Suprapubic skin (tissue), 4 donors: ENCODE measurements at regions not wholly inside any gene's neighbourhood (a gene's known extent, or its start where the extent isn't known, plus 50 kb on each side); places are given as distances from the start of the nearest gene placed in this dataset.

ENCODE experiments used
- DNase-seq, 2 donors: peaks; one replicate each; pipeline ENCODE4 v3.0.0-alpha.2; 2019; ENCODE audit warnings: low spot score in 2 of 2
- H3K27ac ChIP-seq: fragments of 200-600 bp; sonication (generic); one replicate; pipeline ENCODE4 v1.5.1; 2019
- H3K27me3 ChIP-seq: fragments of 200-600 bp; sonication (generic); one replicate; pipeline ENCODE4 v1.5.1; 2019
- H3K36me3 ChIP-seq: fragments of 200-600 bp; sonication (generic); one replicate; pipeline ENCODE4 v1.5.1; 2019
- H3K4me1 ChIP-seq: fragments of 200-600 bp; sonication (generic); one replicate; pipeline ENCODE4 v1.5.1; 2019
- H3K4me3 ChIP-seq: fragments of 200-600 bp; sonication (generic); one replicate; pipeline ENCODE4 v1.5.1; 2019; ENCODE audit warnings: mild to moderate bottlenecking
- H3K9me3 ChIP-seq: fragments of 200-600 bp; sonication (generic); one replicate; pipeline ENCODE4 v1.5.1; 2019
- EP300 ChIP-seq: sonication (generic); formaldehyde crosslinking; IDR thresholded peaks from one replicate; pipeline ENCODE4 v1.6.1; 2017; ENCODE audit warnings: antibody characterized with exemption
- POLR2A ChIP-seq, 2 donors: fragments of 450-650 bp; IDR thresholded peaks; one replicate each; pipeline ENCODE4 v1.6.1; 2017; ENCODE audit warnings: antibody characterized with exemption in 2 of 2, mild to moderate bottlenecking in 2 of 2, moderate library complexity in 2 of 2
- POLR2AphosphoS5 ChIP-seq, 3 donors: sonication (generic); formaldehyde crosslinking; IDR thresholded peaks; one replicate each; pipeline ENCODE4 v1.6.1; 2017; ENCODE audit warnings: antibody characterized with exemption in 3 of 3
- WGBS: methylation state at CpG from one replicate; pipeline ENCODE4 v1.1.5; 2018; 5-methylcytosine and 5-hydroxymethylcytosine counted together
- TF ChIP-seq, protein P1 (sequence below), 2 donors: fragments of 200-600 bp in 1 of 2; fragments of 450-650 bp in 1 of 2; sonication (generic) in 1 of 2; IDR thresholded peaks; one replicate each; pipeline ENCODE4 v1.5.1; 2016 to 2019; ENCODE audit warnings: antibody characterized with exemption in 2 of 2, mild to moderate bottlenecking in 1 of 2, moderate library complexity in 1 of 2

DNA sequence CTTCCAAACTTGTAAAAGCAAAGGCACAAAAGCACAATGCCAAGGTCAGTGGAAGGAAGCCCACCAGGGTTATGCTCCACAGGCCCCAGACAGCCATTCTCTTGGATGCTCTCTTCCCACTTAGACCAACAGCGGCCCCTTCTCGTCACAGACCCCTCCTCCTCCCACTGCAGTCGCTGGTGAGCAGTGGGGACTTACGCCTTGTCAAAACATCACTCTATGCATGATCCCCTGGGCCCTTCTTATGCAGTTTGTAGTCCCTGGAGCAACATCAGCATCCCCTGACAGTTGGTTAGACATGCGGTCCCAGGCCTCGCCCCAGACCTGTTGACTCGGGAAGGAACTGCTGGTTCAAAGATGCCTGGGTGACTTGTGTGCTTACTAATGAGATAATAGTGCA, 376.0 kb upstream of the KLHL29 start:
- WGBS, result 93% methylated on average over 7 of the region's 7 CpGs
- Histone ChIP-seq H3K27ac (no peak overlapping the region), H3K36me3 (no peaks in the 10 kb centered on the region), H3K9me3 (no peaks in the 10 kb centered on the region), H3K27me3 (no peaks in the 10 kb centered on the region), H3K4me3 (no peak overlapping the region), H3K4me1 (no peaks in the 10 kb centered on the region)
- DNase-seq, result no peak
- TF ChIP-seq, protein P1, sequence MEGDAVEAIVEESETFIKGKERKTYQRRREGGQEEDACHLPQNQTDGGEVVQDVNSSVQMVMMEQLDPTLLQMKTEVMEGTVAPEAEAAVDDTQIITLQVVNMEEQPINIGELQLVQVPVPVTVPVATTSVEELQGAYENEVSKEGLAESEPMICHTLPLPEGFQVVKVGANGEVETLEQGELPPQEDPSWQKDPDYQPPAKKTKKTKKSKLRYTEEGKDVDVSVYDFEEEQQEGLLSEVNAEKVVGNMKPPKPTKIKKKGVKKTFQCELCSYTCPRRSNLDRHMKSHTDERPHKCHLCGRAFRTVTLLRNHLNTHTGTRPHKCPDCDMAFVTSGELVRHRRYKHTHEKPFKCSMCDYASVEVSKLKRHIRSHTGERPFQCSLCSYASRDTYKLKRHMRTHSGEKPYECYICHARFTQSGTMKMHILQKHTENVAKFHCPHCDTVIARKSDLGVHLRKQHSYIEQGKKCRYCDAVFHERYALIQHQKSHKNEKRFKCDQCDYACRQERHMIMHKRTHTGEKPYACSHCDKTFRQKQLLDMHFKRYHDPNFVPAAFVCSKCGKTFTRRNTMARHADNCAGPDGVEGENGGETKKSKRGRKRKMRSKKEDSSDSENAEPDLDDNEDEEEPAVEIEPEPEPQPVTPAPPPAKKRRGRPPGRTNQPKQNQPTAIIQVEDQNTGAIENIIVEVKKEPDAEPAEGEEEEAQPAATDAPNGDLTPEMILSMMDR (IDR thresholded peaks at IDR 0.05), result no peak
- TF ChIP-seq POLR2AphosphoS5 (IDR thresholded peaks at IDR 0.05) (no peak), POLR2A (IDR thresholded peaks at IDR 0.05) (no peak), EP300 (no peak)

DNA sequence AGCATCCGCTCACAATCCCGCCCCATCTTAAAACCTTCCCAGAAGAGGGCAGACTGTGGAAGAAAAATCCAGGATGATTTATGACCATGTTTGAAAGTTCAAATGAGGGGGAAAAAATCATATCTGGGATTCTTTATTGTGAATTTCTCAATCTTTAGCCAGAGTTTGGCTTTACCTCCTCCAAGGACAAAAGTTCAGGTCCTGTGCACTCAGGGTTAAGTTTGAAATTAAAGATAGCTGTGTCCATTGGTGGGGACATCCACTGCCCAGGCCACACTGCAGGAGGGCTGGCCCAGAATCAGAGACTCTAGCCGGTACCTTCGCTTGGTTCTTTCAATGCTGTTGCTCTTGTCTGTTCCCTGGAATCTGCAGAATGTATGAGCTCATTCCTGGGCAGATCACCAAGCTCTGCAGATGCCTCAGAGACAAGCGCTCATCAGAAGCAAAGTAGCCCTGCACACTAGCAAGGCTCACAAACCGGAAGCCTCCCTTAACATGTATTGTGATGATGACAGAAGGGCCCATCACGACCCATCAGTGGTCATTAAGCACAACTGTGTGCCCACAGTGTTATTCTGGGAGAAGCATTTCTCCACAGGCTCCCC, 375.3 kb upstream of the KLHL29 start:
- H3K4me3 ChIP-seq, result no peak overlapping the region
- no peak overlapping the region for H3K27ac ChIP-seq
- 60% methylated on average over 6 of the region's 7 CpGs for WGBS
- H3K36me3 ChIP-seq, result no peaks in the 10 kb centered on the region
- DNase-seq, result no peak
- no peaks in the 10 kb centered on the region for H3K27me3 ChIP-seq
- no peaks in the 10 kb centered on the region for H3K4me1 ChIP-seq
- no peak for TF ChIP-seq EP300
- no peak for TF ChIP-seq POLR2AphosphoS5 (IDR thresholded peaks at IDR 0.05)
- no peak for TF ChIP-seq POLR2A (IDR thresholded peaks at IDR 0.05)
- TF ChIP-seq, protein P1 (IDR thresholded peaks at IDR 0.05), result no peak
- no peaks in the 10 kb centered on the region for H3K9me3 ChIP-seq

DNA sequence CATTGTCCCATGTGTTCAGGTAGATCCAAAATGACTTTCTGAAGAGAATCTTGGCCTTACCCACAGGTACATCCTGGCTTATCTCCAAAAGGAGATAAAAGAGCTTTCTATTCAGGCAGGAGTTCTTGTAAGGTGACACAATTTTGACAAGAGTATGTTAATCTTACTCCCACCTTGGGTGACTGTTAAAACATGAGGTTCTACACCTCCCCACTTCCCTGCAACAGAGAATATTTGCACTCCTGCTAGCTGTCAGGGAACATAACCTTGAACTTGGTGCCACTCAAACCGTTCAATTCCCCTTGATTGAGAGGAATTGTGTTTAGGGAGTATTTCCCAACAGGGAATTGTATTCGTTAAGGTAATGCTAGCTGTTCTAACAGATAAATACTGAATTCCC, 372.5 kb upstream of the KLHL29 start:
- TF ChIP-seq POLR2A (IDR thresholded peaks at IDR 0.05), result no peak
- TF ChIP-seq, protein P1 (IDR thresholded peaks at IDR 0.05), result no peak
- H3K9me3 ChIP-seq, result no peaks in the 10 kb centered on the region
- H3K36me3 ChIP-seq, result no peaks in the 10 kb centered on the region
- WGBS, result 91% methylated on average over 2 of the region's 2 CpGs
- no peaks in the 10 kb centered on the region for H3K27me3 ChIP-seq
- no peak for DNase-seq
- no peak overlapping the region for H3K27ac ChIP-seq
- no peak overlapping the region for H3K4me3 ChIP-seq
- no peaks in the 10 kb centered on the region for H3K4me1 ChIP-seq

DNA sequence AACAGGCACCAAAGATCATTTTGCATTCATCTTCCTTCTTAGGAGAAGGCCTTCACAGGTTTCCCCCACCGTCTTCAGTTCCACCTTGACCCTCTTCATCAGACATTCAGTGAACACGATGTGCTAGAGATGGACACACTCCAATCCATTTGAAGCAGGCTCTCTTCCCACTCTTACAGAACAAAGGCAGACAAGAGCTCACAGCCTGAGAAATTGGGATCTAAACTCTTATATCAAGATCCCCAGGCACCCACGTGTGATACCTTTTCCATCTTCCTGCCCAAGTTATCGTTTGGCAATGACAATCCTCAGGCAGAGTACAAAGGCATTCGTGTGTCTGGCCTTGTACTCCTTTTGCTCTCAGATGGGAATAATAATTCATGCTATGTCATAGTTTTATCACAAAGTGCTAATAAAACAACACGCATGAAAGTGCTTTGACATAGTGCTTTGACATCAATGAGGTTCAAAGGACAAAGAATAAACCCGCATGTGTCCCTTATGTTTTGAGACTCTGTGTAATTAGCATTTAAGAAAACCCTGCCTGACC, 369.3 kb upstream of the KLHL29 start:
- Histone ChIP-seq H3K27me3 (no peaks in the 10 kb centered on the region), H3K36me3 (no peaks in the 10 kb centered on the region), H3K4me1 (no peaks in the 10 kb centered on the region), H3K27ac (no peak overlapping the region), H3K4me3 (no peak overlapping the region), H3K9me3 (no peaks in the 10 kb centered on the region)
- TF ChIP-seq POLR2AphosphoS5 (IDR thresholded peaks at IDR 0.05) (no peak), EP300 (no peak), POLR2A (IDR thresholded peaks at IDR 0.05) (no peak)
- TF ChIP-seq, protein P1 (IDR thresholded peaks at IDR 0.05), result no peak
- DNase-seq, result no peak
- WGBS, result 86% methylated on average over 7 of the region's 7 CpGs

DNA sequence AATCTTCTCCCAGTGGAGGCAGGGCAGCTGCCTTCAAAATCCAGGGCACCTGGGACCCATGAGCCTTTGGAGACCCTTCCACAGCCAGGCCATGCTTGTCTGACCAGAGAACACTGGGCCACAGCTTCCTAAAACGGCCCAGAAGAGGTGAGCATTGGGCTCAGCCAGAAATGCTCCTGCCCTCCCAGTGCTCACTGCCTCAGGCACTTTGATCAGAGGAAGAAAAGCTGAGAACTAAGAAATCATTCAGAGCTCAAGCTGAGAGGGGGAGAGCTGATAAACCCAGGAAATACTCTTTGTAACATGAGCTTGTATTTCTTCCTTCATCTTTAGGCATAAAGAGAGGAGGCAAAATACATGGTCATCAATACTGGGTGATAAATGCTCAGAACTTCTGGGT, 365.5 kb upstream of the KLHL29 start:
- TF ChIP-seq POLR2AphosphoS5 (IDR thresholded peaks at IDR 0.05), result no peak
- TF ChIP-seq, protein P1 (IDR thresholded peaks at IDR 0.05), result no peak
- TF ChIP-seq EP300, result no peak
- TF ChIP-seq POLR2A (IDR thresholded peaks at IDR 0.05), result no peak
- H3K4me1 ChIP-seq, result no peaks in the 10 kb centered on the region
- no peak overlapping the region for H3K4me3 ChIP-seq
- H3K9me3 ChIP-seq, result no peaks in the 10 kb centered on the region
- no peak overlapping the region for H3K27ac ChIP-seq
- no peaks in the 10 kb centered on the region for H3K36me3 ChIP-seq
- H3K27me3 ChIP-seq, result no peaks in the 10 kb centered on the region
- 50% methylated on average over 1 of the region's 1 CpG for WGBS
- DNase-seq, result no peak
